ENCODE measurements at regions not wholly inside any gene's neighbourhood (a gene's known extent, or its start where the extent isn't known, plus 50 kb on each side); places are given as distances from the start of the nearest gene placed in this dataset.

GRCh38 chr1:216894494-216894893 is 171.3 kb upstream of the ESRRG start:
- no peak for TF ChIP-seq CTCF (IDR thresholded peaks at IDR 0.05; ENCODE audit: low read length, missing control alignments)
- DNase-seq (ENCODE audit: low read depth) = no peak
- no peak overlapping the region for H3K4me3 ChIP-seq (replicated peaks; ENCODE audit: low read depth, low read length)

GRCh38 chr1:216892581-216893160 is 169.4 kb upstream of the ESRRG start:
- no peak for TF ChIP-seq CTCF (IDR thresholded peaks at IDR 0.05; ENCODE audit: low read length, missing control alignments)
- H3K4me3 ChIP-seq (replicated peaks; ENCODE audit: low read depth, low read length) = no peak overlapping the region
- no peak for DNase-seq (ENCODE audit: low read depth)

GRCh38 chr1:216890871-216891270 is 167.6 kb upstream of the ESRRG start:
- no peak overlapping the region for H3K4me3 ChIP-seq (replicated peaks; ENCODE audit: low read depth, low read length)
- no peak for DNase-seq (ENCODE audit: low read depth)
- no peak for TF ChIP-seq CTCF (IDR thresholded peaks at IDR 0.05; ENCODE audit: low read length, missing control alignments)

- no peak for DNase-seq (ENCODE audit: low read depth)
- no peak overlapping the region for H3K4me3 ChIP-seq (replicated peaks; ENCODE audit: low read depth, low read length)
- TF ChIP-seq CTCF (IDR thresholded peaks at IDR 0.05; ENCODE audit: low read length, missing control alignments) = no peak
Measured at GRCh38 chr1:216888731-216889130, 165.5 kb upstream of the ESRRG start.

- no peak overlapping the region for H3K4me3 ChIP-seq (replicated peaks; ENCODE audit: low read depth, low read length)
- no peak for TF ChIP-seq CTCF (IDR thresholded peaks at IDR 0.05; ENCODE audit: low read length, missing control alignments)
- no peak for DNase-seq (ENCODE audit: low read depth)
Measured at GRCh38 chr1:216887032-216887431, 163.8 kb upstream of the ESRRG start.

GRCh38 chr1:216884614-216885229 is 161.5 kb upstream of the ESRRG start:
- DNase-seq (ENCODE audit: low read depth) = no peak
- TF ChIP-seq CTCF (IDR thresholded peaks at IDR 0.05; ENCODE audit: low read length, missing control alignments) = no peak
- H3K4me3 ChIP-seq (replicated peaks; ENCODE audit: low read depth, low read length) = no peak overlapping the region

GRCh38 chr1:216883518-216883917 is 160.3 kb upstream of the ESRRG start:
- no peak overlapping the region for H3K4me3 ChIP-seq (replicated peaks; ENCODE audit: low read depth, low read length)
- DNase-seq (ENCODE audit: low read depth) = no peak
- TF ChIP-seq CTCF (IDR thresholded peaks at IDR 0.05; ENCODE audit: low read length, missing control alignments) = no peak

Data from fibroblast of pulmonary artery (primary cell).